ENCODE measurements at regions not wholly inside any gene's neighbourhood (a gene's known extent, or its start where the extent isn't known, plus 50 kb on each side); places are given as distances from the start of the nearest gene placed in this dataset.

- no peak for TF ChIP-seq CTCF (IDR thresholded peaks at IDR 0.05; ENCODE audit: insufficient read depth, low read depth, low read length)
- no peak for DNase-seq (ENCODE audit: low read depth)
These were observed 619.6 kb downstream of the FSCB start for GRCh38 chr14:43887523-43887922.

GRCh38 chr14:43877351-43877960 is 629.6 kb downstream of the FSCB start:
- no peak for TF ChIP-seq CTCF (IDR thresholded peaks at IDR 0.05; ENCODE audit: insufficient read depth, low read depth, low read length)
- H3K4me3 ChIP-seq (ENCODE audit: low read depth, low read length), result no peak overlapping the region
- no peak for DNase-seq (ENCODE audit: low read depth)

More at GRCh38 chr14:43887523-43887922, 619.6 kb downstream of the FSCB start:
- no peak overlapping the region for H3K4me3 ChIP-seq (ENCODE audit: low read depth, low read length)

GRCh38 chr14:43872752-43873655 is 634.1 kb downstream of the FSCB start:
- no peak for TF ChIP-seq CTCF (IDR thresholded peaks at IDR 0.05; ENCODE audit: insufficient read depth, low read depth, low read length)
- H3K4me3 ChIP-seq (ENCODE audit: low read depth, low read length), result no peak overlapping the region
- DNase-seq (ENCODE audit: low read depth), result no peak

- no peak for TF ChIP-seq CTCF (IDR thresholded peaks at IDR 0.05; ENCODE audit: insufficient read depth, low read depth, low read length)
- no peak overlapping the region for H3K4me3 ChIP-seq (ENCODE audit: low read depth, low read length)
- no peak for DNase-seq (ENCODE audit: low read depth)
These were observed 634.9 kb downstream of the FSCB start for GRCh38 chr14:43872222-43872621.

GRCh38 chr14:43858981-43859380 is 648.1 kb downstream of the FSCB start:
- H3K4me3 ChIP-seq (ENCODE audit: low read depth, low read length), result no peak overlapping the region
- no peak for DNase-seq (ENCODE audit: low read depth)

GRCh38 chr14:43855556-43855955 is 651.5 kb downstream of the FSCB start:
- no peak overlapping the region for H3K4me3 ChIP-seq (ENCODE audit: low read depth, low read length)
- no peak for TF ChIP-seq CTCF (IDR thresholded peaks at IDR 0.05; ENCODE audit: insufficient read depth, low read depth, low read length)
- no peak for DNase-seq (ENCODE audit: low read depth)

More at GRCh38 chr14:43858981-43859380, 648.1 kb downstream of the FSCB start:
- no peak for TF ChIP-seq CTCF (IDR thresholded peaks at IDR 0.05; ENCODE audit: insufficient read depth, low read depth, low read length)

All from fibroblast of villous mesenchyme (primary cell).